ENCODE measurements at regions not wholly inside any gene's neighbourhood (a gene's known extent, or its start where the extent isn't known, plus 50 kb on each side); places are given as distances from the start of the nearest gene placed in this dataset.
"Not testable (repeated sequence)": the region's sequence is repeated elsewhere in the genome, so short reads cannot be mapped to it uniquely, and the experiment has no call there.

- no peaks in the 10 kb centered on the region for H4K20me1 ChIP-seq (ENCODE audit: control insufficient read depth, insufficient read depth, low read depth, low read length)
- no peaks in the 10 kb centered on the region for H3K9me3 ChIP-seq (ENCODE audit: control insufficient read depth, insufficient read depth, low read length)
- TF ChIP-seq CTCF (IDR thresholded peaks at IDR 0.05; ENCODE audit: low read depth, low read length, poor library complexity, severe bottlenecking), result no peak
- no peaks in the 10 kb centered on the region for H3K79me2 ChIP-seq (ENCODE audit: control insufficient read depth, low read length)
- no peak overlapping the region for H3K4me2 ChIP-seq (ENCODE audit: low read length)
- no peaks in the 10 kb centered on the region for H3K27me3 ChIP-seq (ENCODE audit: control insufficient read depth, low read length)
- no peak overlapping the region for H3K4me3 ChIP-seq (ENCODE audit: low read length)
- H3F3A ChIP-seq (ENCODE audit: control insufficient read depth, insufficient read depth), result no peaks in the 10 kb centered on the region
- H3K4me1 ChIP-seq (ENCODE audit: control insufficient read depth, low read length), result no peaks in the 10 kb centered on the region
- no peaks in the 10 kb centered on the region for H3K36me3 ChIP-seq (ENCODE audit: control insufficient read depth, low read length)
- no peak overlapping the region for H3K27ac ChIP-seq (ENCODE audit: low read depth, low read length)
- no peaks in the 10 kb centered on the region for H3K9me2 ChIP-seq (replicated peaks; ENCODE audit: control insufficient read depth, low read length)
These were observed 209.7 kb upstream of the AUTS2 start for GRCh38 chr7:69388452-69389137.

GRCh38 chr7:69389216-69389615 is 209.1 kb upstream of the AUTS2 start:
- TF ChIP-seq CTCF (IDR thresholded peaks at IDR 0.05; ENCODE audit: low read depth, low read length, poor library complexity, severe bottlenecking) (no peak), EZH2phosphoT487 (IDR thresholded peaks at IDR 0.05; ENCODE audit: borderline replicate concordance, low read length) (no peak)
- Histone ChIP-seq H3K4me2 (ENCODE audit: low read length) (no peak overlapping the region), H3K4me3 (ENCODE audit: low read length) (no peak overlapping the region), H3K4me1 (ENCODE audit: control insufficient read depth, low read length) (no peaks in the 10 kb centered on the region), H3K79me2 (ENCODE audit: control insufficient read depth, low read length) (no peaks in the 10 kb centered on the region), H3K27ac (ENCODE audit: low read depth, low read length) (no peak overlapping the region), H3F3A (ENCODE audit: control insufficient read depth, insufficient read depth) (no peaks in the 10 kb centered on the region), H4K20me1 (ENCODE audit: control insufficient read depth, insufficient read depth, low read depth, low read length) (no peaks in the 10 kb centered on the region), H3K36me3 (ENCODE audit: control insufficient read depth, low read length) (no peaks in the 10 kb centered on the region), H3K27me3 (ENCODE audit: control insufficient read depth, low read length) (no peaks in the 10 kb centered on the region), H3K9me3 (ENCODE audit: control insufficient read depth, insufficient read depth, low read length) (no peaks in the 10 kb centered on the region), H3K9me2 (replicated peaks; ENCODE audit: control insufficient read depth, low read length) (no peaks in the 10 kb centered on the region)

- H3F3A ChIP-seq (ENCODE audit: control insufficient read depth, insufficient read depth); H3K27ac ChIP-seq (ENCODE audit: low read depth, low read length); H3K9me3 ChIP-seq (ENCODE audit: control insufficient read depth, insufficient read depth, low read length); H4K20me1 ChIP-seq (ENCODE audit: control insufficient read depth, insufficient read depth, low read depth, low read length); H3K27me3 ChIP-seq (ENCODE audit: control insufficient read depth, low read length); H3K4me1 ChIP-seq (ENCODE audit: control insufficient read depth, low read length); H3K4me2 ChIP-seq (ENCODE audit: low read length); H3K36me3 ChIP-seq (ENCODE audit: control insufficient read depth, low read length); H3K4me3 ChIP-seq (ENCODE audit: low read length); H3K79me2 ChIP-seq (ENCODE audit: control insufficient read depth, low read length); H3K9me2 ChIP-seq (replicated peaks; ENCODE audit: control insufficient read depth, low read length): not testable (repeated sequence)
These were observed 204.4 kb upstream of the AUTS2 start for GRCh38 chr7:69393912-69394311.

GRCh38 chr7:69395061-69395714 is 203.1 kb upstream of the AUTS2 start:
- peaks cover 7% of the 10 kb centered on the region for H3K27me3 ChIP-seq (ENCODE audit: control insufficient read depth, low read length)
- H3K4me1 ChIP-seq (ENCODE audit: control insufficient read depth, low read length), result no peaks in the 10 kb centered on the region
- H3F3A ChIP-seq (ENCODE audit: control insufficient read depth, insufficient read depth), result no peaks in the 10 kb centered on the region
- no peaks in the 10 kb centered on the region for H3K36me3 ChIP-seq (ENCODE audit: control insufficient read depth, low read length)
- no peak overlapping the region for H3K4me2 ChIP-seq (ENCODE audit: low read length)
- no peaks in the 10 kb centered on the region for H3K79me2 ChIP-seq (ENCODE audit: control insufficient read depth, low read length)
- no peaks in the 10 kb centered on the region for H4K20me1 ChIP-seq (ENCODE audit: control insufficient read depth, insufficient read depth, low read depth, low read length)
- no peaks in the 10 kb centered on the region for H3K9me3 ChIP-seq (ENCODE audit: control insufficient read depth, insufficient read depth, low read length)
- no peak overlapping the region for H3K4me3 ChIP-seq (ENCODE audit: low read length)
- TF ChIP-seq CTCF (IDR thresholded peaks at IDR 0.05; ENCODE audit: low read depth, low read length, poor library complexity, severe bottlenecking) (no peak), EZH2phosphoT487 (IDR thresholded peaks at IDR 0.05; ENCODE audit: borderline replicate concordance, low read length) (no peak)
- H3K9me2 ChIP-seq (replicated peaks; ENCODE audit: control insufficient read depth, low read length), result no peaks in the 10 kb centered on the region
- H3K27ac ChIP-seq (ENCODE audit: low read depth, low read length), result no peak overlapping the region

Measured in DOHH2 (cell line).